ENCODE measurements at regions not wholly inside any gene's neighbourhood (a gene's known extent, or its start where the extent isn't known, plus 50 kb on each side); places are given as distances from the start of the nearest gene placed in this dataset.

DNA sequence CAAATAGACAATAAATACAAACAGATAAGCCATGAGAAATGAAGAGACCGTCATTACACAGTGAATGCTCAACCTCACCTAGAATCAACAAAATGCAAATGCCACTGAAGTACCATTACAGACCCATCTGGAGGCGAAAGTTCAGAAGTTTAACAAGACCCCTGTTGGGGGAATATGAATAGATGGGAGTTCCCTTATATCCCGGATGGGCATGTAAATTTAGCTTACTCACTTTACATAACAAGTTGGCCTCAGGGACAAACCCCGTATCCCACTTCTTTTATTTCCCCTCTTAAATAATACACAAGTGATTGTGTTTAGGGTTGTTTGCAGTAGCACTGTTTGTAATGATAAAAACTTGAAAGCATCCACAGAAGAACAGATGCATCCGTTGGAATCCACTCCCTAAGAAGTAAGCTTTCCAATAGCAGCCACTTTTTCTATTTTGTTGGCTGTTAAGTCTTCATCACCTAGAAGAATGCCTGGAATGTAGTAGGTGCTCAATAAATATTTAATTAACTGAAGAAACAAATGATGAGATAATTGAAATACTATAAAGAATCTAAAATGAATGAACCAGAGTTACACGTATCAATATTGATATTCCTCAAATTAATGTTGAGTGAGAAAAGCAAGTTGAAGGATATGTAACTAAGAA, 1076.3 kb upstream of the TENM3 start:
- Mint-ChIP-seq H3K9me3 (no peaks in the 10 kb centered on the region), H3K27ac (no peak overlapping the region), H3K36me3 (ENCODE audit: low read depth) (no peaks in the 10 kb centered on the region)

DNA sequence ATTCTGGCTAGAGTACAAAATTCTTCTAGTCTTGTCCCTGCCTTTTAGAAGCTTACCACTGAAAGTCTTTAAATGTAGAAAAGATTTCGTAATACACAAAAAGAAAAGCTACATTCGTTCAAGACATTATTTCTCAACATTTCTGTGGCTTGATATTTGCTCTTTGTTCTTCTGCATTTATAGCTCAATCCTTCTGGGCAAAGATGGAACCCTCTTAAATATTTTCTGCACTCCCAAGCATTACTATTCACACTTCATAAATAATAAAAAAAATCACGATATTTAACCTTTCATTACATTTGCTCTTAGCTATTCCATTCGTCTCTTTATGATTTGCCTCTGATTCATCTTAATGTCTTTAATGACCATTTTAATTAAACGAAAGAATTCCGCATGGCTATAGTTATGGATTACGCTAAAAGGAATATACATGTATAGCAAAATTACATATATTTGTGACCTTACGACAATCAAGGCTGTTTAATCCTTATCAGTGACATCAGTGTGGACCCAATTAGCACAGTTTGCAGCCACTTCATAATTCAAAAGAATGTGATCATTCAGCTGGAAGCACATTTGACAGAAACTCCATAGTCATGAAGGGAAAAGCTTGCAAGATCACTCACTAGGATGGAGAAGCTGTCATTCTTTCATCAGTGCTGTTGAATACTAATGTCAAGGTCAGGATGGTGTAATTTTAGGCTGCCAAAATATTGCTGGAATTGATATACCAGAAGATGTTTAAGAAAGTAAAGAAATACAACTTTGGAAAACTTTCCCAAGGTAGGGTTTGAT, 1075.0 kb upstream of the TENM3 start:
- Mint-ChIP-seq H3K4me3 (no peak overlapping the region), H3K27ac (no peak overlapping the region), H3K27me3 (no peaks in the 10 kb centered on the region), H3K36me3 (ENCODE audit: low read depth) (no peaks in the 10 kb centered on the region), H3K9me3 (no peaks in the 10 kb centered on the region), H3K4me1 (no peaks in the 10 kb centered on the region)
- ATAC-seq (replicated peaks) = no peak

More for the DNA sequence above, 1076.3 kb upstream of the TENM3 start:
- H3K27me3 Mint-ChIP-seq = no peaks in the 10 kb centered on the region
- H3K4me1 Mint-ChIP-seq = no peaks in the 10 kb centered on the region
- no peak for ATAC-seq (replicated peaks)
- no peak overlapping the region for H3K4me3 Mint-ChIP-seq

GRCh38 chr4:181173046-181173445, 1070.2 kb upstream of the TENM3 start:
- Mint-ChIP-seq H3K4me1 (no peaks in the 10 kb centered on the region), H3K9me3 (peaks cover 3% of the 10 kb centered on the region), H3K27me3 (no peaks in the 10 kb centered on the region), H3K27ac (no peak overlapping the region), H3K36me3 (ENCODE audit: low read depth) (no peaks in the 10 kb centered on the region), H3K4me3 (no peak overlapping the region)
- no peak for ATAC-seq (replicated peaks)

- no peak overlapping the region for H3K27ac Mint-ChIP-seq
- H3K9me3 Mint-ChIP-seq = peaks cover 8% of the 10 kb centered on the region
- H3K4me1 Mint-ChIP-seq = no peaks in the 10 kb centered on the region
- H3K27me3 Mint-ChIP-seq = no peaks in the 10 kb centered on the region
- H3K36me3 Mint-ChIP-seq (ENCODE audit: low read depth) = no peaks in the 10 kb centered on the region
- no peak overlapping the region for H3K4me3 Mint-ChIP-seq
- ATAC-seq (replicated peaks) = peak; percentile 31
These were observed 1066.9 kb upstream of the TENM3 start for GRCh38 chr4:181176306-181176705.

- Mint-ChIP-seq H3K4me1 (no peaks in the 10 kb centered on the region), H3K36me3 (ENCODE audit: low read depth) (no peaks in the 10 kb centered on the region), H3K27ac (no peak overlapping the region), H3K4me3 (no peak overlapping the region), H3K27me3 (no peaks in the 10 kb centered on the region), H3K9me3 (peaks cover 13% of the 10 kb centered on the region)
- no peak for ATAC-seq (replicated peaks)
These were observed 1061.9 kb upstream of the TENM3 start for GRCh38 chr4:181181331-181181730.

DNA sequence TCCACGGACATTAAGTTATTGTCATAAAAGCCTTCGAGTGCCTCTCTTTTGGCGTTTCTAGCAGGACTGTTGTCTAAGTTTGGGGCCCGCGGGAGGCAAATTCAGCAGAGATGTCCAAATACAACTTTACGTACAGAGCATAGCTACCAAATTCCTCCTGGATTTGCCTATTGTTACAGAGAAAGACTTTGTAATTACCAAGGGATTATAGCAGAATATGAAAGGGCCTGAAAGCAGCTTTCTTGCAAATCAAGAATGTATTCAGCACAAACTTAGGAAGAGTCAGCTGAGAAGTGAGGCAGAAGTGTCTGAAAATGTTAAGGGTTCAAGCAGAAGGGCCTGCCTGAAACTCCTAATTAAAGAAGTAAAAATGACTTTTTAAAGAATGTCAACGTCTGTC, 1053.5 kb upstream of the TENM3 start:
- Mint-ChIP-seq H3K9me3 (peaks cover 4% of the 10 kb centered on the region), H3K4me3 (no peak overlapping the region), H3K4me1 (no peaks in the 10 kb centered on the region), H3K27me3 (no peaks in the 10 kb centered on the region), H3K27ac (no peak overlapping the region), H3K36me3 (ENCODE audit: low read depth) (no peaks in the 10 kb centered on the region)
- ATAC-seq (replicated peaks) = no peak

GRCh38 chr4:181193131-181193930, 1049.9 kb upstream of the TENM3 start:
- no peaks in the 10 kb centered on the region for H3K36me3 Mint-ChIP-seq (ENCODE audit: low read depth)
- no peak overlapping the region for H3K4me3 Mint-ChIP-seq
- H3K27ac Mint-ChIP-seq = no peak overlapping the region
- H3K4me1 Mint-ChIP-seq = no peaks in the 10 kb centered on the region
- no peaks in the 10 kb centered on the region for H3K27me3 Mint-ChIP-seq
- H3K9me3 Mint-ChIP-seq = no peaks in the 10 kb centered on the region
- ATAC-seq (replicated peaks) = no peak

DNA sequence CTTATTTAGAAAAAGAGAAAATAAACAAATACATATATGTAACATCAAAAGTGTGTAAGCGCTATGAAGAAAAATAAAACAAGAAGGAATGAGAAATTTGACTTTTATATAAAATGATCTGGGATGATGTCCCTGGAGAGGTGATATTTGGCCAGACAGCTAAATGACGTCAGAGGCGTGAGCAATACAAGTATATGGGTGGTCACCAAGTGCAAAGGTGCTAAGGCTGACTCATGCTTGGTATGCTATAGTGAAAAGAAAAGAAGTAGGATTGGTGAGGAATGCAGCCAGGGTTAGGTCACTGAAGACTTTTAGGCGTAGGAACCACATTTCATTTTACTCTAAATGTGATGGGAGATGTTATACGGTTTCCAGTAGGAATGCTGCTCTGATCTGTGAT, 1049.1 kb upstream of the TENM3 start:
- no peak overlapping the region for H3K27ac Mint-ChIP-seq
- no peak overlapping the region for H3K4me3 Mint-ChIP-seq
- no peaks in the 10 kb centered on the region for H3K36me3 Mint-ChIP-seq (ENCODE audit: low read depth)
- H3K9me3 Mint-ChIP-seq = peaks cover 4% of the 10 kb centered on the region
- ATAC-seq (replicated peaks) = no peak
- H3K27me3 Mint-ChIP-seq = no peaks in the 10 kb centered on the region
- no peaks in the 10 kb centered on the region for H3K4me1 Mint-ChIP-seq

DNA sequence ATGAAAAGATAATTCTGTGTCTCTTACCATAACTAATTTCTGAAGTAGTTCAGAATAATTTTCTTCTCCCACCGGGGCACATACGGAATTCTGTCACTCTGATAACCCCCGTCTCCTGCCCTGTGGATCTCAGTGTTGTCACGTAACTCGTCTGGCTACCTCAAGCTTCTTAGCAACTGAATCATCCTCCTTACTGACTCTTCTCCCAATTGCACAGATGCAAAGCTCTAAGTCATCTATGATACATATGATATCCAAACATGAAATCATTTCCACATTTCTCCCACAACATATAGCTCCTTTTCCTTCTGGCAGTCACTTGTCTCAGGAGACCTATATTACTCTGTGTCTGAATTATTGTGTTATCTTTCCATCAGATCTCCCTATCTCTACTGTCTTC, 1043.1 kb upstream of the TENM3 start:
- Mint-ChIP-seq H3K4me3 (no peak overlapping the region), H3K9me3 (peaks cover 12% of the 10 kb centered on the region)
- no peak for ATAC-seq (replicated peaks)

GRCh38 chr4:181202240-181202639, 1041.0 kb upstream of the TENM3 start:
- Mint-ChIP-seq H3K9me3 (peaks cover 12% of the 10 kb centered on the region), H3K4me3 (no peak overlapping the region), H3K4me1 (no peaks in the 10 kb centered on the region), H3K27me3 (no peaks in the 10 kb centered on the region), H3K27ac (no peak overlapping the region), H3K36me3 (ENCODE audit: low read depth) (no peaks in the 10 kb centered on the region)
- ATAC-seq (replicated peaks) = no peak

More for the DNA sequence above, 1043.1 kb upstream of the TENM3 start:
- H3K27me3 Mint-ChIP-seq = no peaks in the 10 kb centered on the region
- no peak overlapping the region for H3K27ac Mint-ChIP-seq
- H3K36me3 Mint-ChIP-seq (ENCODE audit: low read depth) = no peaks in the 10 kb centered on the region
- H3K4me1 Mint-ChIP-seq = no peaks in the 10 kb centered on the region

DNA sequence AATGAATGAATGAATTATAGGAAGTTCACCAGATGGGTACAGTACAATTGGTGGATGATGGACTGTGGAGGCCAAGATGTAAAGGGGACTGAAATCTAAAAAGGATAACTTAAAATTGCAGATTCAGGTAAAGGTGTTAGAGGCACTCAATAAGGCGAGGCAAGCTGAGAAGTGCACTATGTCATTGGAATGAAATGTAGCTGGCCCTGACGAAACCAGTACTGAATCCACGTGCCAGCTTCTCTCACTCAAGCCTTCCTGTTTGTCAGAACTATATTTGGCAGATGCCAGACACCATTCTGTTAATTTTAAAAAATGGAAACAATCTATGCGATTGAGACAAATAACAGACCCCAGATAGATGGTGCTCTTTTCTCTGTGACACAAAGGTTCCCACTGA, 1039.1 kb upstream of the TENM3 start:
- no peaks in the 10 kb centered on the region for H3K4me1 Mint-ChIP-seq
- peaks cover 8% of the 10 kb centered on the region for H3K9me3 Mint-ChIP-seq
- no peak overlapping the region for H3K4me3 Mint-ChIP-seq
- ATAC-seq (replicated peaks) = no peak
- no peaks in the 10 kb centered on the region for H3K27me3 Mint-ChIP-seq
- no peak overlapping the region for H3K27ac Mint-ChIP-seq
- no peaks in the 10 kb centered on the region for H3K36me3 Mint-ChIP-seq (ENCODE audit: low read depth)

DNA sequence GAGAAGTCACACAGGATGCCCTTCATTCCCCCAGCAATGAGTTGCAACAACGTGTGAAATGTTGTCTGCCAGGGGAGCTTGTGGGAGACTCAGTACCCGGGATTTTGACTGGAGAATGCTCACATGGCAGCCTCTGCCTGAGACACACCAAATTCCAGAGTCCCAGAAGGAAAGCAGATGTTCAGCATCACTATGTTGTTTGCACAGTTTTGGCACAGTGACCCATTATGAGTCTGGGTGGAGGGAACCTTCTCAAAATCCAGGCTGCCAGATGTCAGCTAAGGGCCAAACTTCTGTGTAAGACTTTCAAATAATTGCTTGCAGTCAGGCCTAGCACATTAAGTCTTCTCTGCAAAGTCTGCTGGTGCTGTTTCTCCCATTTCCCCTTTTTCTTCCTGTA, 1029.7 kb upstream of the TENM3 start:
- Mint-ChIP-seq H3K36me3 (ENCODE audit: low read depth) (no peaks in the 10 kb centered on the region), H3K27me3 (peaks cover 3% of the 10 kb centered on the region), H3K4me1 (no peaks in the 10 kb centered on the region), H3K9me3 (peaks cover 7% of the 10 kb centered on the region), H3K4me3 (no peak overlapping the region), H3K27ac (no peak overlapping the region)
- ATAC-seq (replicated peaks) = no peak

GRCh38 chr4:181216501-181216900, 1026.7 kb upstream of the TENM3 start:
- no peak for ATAC-seq (replicated peaks)
- Mint-ChIP-seq H3K36me3 (ENCODE audit: low read depth) (no peaks in the 10 kb centered on the region), H3K4me1 (no peaks in the 10 kb centered on the region), H3K4me3 (no peak overlapping the region), H3K27me3 (peaks cover under 1% of the 10 kb centered on the region), H3K9me3 (no peaks in the 10 kb centered on the region), H3K27ac (no peak overlapping the region)

DNA sequence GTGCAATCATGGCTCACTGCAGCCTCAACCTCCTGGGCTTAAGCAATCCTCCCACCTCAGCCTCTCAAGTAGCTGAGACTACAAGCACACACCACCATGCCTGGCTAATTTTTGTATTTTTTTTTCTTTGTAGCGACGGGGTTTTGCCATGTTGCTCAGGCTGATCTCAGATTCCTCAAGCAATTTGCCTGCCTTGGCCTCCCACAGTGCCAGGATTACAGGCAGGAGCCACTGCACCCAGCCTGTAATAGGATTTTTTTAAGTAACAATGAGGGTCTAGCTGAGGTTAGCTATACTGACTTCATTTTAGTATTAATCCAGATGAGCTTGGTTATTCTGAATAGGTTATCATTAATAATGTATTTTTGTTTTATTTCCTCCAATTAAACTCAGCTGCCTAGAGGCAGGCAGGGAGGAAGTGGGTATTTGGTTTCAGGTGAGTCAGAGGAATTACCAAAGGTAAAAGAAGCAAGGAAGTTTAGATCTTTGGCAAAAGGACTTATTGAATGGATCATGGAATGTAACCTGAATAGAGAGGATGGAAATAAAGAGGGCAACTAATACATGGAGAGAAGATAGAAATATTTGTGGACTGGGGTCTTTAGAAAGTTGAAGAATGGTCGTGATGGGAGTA, 1023.3 kb upstream of the TENM3 start:
- no peak overlapping the region for H3K4me3 Mint-ChIP-seq
- no peaks in the 10 kb centered on the region for H3K9me3 Mint-ChIP-seq
- no peaks in the 10 kb centered on the region for H3K27me3 Mint-ChIP-seq
- no peak overlapping the region for H3K27ac Mint-ChIP-seq
- no peaks in the 10 kb centered on the region for H3K4me1 Mint-ChIP-seq
- no peaks in the 10 kb centered on the region for H3K36me3 Mint-ChIP-seq (ENCODE audit: low read depth)
- no peak for ATAC-seq (replicated peaks)
